Small intestine (tissue), 7 donors: ENCODE measurements at regions not wholly inside any gene's neighbourhood (a gene's known extent, or its start where the extent isn't known, plus 50 kb on each side); places are given as distances from the start of the nearest gene placed in this dataset.

ENCODE experiments used
- DNase-seq, 2 donors: peaks; one replicate each; pipeline versions ENCODE4 v3.0.0 to v3.0.0-alpha.2; 2013
- FAIRE-seq: peaks from 2 replicates; lab custom pipeline; 2012; peaks lifted over from hg19 to GRCh38; lab: Jason Lieb, UNC
- H3K27ac ChIP-seq, 3 donors: one replicate each; pipeline ENCODE4 v1.5.1; 2013; ENCODE audit warnings: low read length in 2 of 3, mild to moderate bottlenecking in 2 of 3, control low read depth in 1 of 3, inconsistent platforms in 1 of 3, low read depth in 1 of 3, moderate library complexity in 1 of 3
- H3K27me3 ChIP-seq, 3 donors: one replicate each; pipeline ENCODE4 v1.6.1; 2013; ENCODE audit warnings: low read length in 3 of 3, inconsistent platforms in 1 of 3; ENCODE audit not compliant: control insufficient read depth in 3 of 3, insufficient read depth in 3 of 3
- H3K36me3 ChIP-seq, 3 donors: one replicate each; pipeline ENCODE4 v1.6.1; 2013; ENCODE audit warnings: low read length in 3 of 3, inconsistent platforms in 1 of 3, low read depth in 1 of 3, mild to moderate bottlenecking in 1 of 3, moderate library complexity in 1 of 3; ENCODE audit not compliant: control insufficient read depth in 3 of 3, insufficient read depth in 2 of 3
- H3K4me1 ChIP-seq, 3 donors: one replicate each; pipeline ENCODE4 v1.6.1; 2013; ENCODE audit warnings: low read length in 2 of 3, inconsistent platforms in 1 of 3, low read depth in 1 of 3, mild to moderate bottlenecking in 1 of 3, moderate library complexity in 1 of 3; ENCODE audit not compliant: control insufficient read depth in 3 of 3, insufficient read depth in 2 of 3
- H3K4me3 ChIP-seq, 3 donors: one replicate each; pipeline ENCODE4 v1.5.1; 2013; ENCODE audit warnings: low read length in 3 of 3, control low read depth in 1 of 3, inconsistent platforms in 1 of 3, low read depth in 1 of 3, mild to moderate bottlenecking in 1 of 3, moderate library complexity in 1 of 3
- H3K9me3 ChIP-seq, 2 donors: one replicate each; pipeline ENCODE4 v1.6.1; 2013; ENCODE audit warnings: low read depth in 1 of 2, low read length in 1 of 2; ENCODE audit not compliant: control insufficient read depth in 2 of 2, insufficient read depth in 1 of 2
- WGBS, 3 donors: extraction: QIAGEN DNeasy Blood & Tissue Kit; methylation state at CpG; one replicate each; pipeline ENCODE4 v1.1.7; 2013; 5-methylcytosine and 5-hydroxymethylcytosine counted together
- donor health status: healthy with polysubstance abuse.
- donor health status: control.
- donor health status: control.
- donor health status: Bipolar disorder and iron deficiency.
- donor health status: healthy.

DNA sequence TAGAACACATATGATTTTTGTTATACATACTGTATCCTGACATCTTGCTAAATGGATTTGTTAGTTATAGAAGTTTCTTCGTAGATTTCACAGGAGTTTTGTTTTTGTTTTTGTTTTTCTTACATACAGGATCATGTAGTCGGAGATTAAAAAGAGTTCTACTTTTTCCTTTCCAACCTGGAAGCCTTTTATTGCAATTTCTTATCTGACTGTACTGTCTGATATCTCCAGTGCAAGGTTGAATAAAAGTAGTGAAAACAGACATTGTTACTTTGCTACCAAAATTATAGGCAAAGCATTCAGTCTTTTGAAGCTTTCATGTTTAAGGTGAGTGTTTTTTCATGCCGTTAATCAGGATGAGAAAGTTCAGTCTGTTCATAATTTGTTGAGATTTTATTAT is 117.4 kb upstream of the PRSS3 start:
- peaks cover 0 to 20% (median 0%) of the 10 kb centered on the region in 3 donors for H3K27me3 ChIP-seq
- peaks cover 0 to 2% of the 10 kb centered on the region in 2 donors for H3K9me3 ChIP-seq
- no peak overlapping the region for H3K4me3 ChIP-seq
- no peaks in the 10 kb centered on the region for H3K4me1 ChIP-seq
- FAIRE-seq (no peak), DNase-seq (no peak)
- H3K27ac ChIP-seq = no peak overlapping the region
- H3K36me3 ChIP-seq = no peaks in the 10 kb centered on the region
- 56 to 88% (median 70%) methylated on average over 3 of the region's 3 CpGs for WGBS, 3 donors

DNA sequence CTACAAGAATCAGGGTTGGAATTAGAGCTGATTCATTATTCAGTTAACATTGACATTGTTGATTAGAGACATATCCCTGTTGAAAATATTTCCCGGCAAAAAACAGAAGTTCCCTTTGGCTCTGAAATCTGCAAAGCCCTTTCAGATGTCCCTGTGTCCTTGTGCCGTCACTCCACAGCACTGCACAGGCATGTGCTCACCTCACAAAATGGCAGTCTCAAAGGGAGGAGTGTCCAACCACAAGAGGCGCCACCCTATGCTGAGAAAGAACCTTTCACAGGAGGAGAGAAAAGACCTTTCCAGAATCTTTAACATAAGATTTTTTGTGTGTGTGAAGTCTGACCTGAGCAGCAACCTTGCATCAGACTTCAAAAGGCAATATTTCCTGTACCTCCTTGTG is 112.8 kb upstream of the PRSS3 start:
- no peak for FAIRE-seq
- H3K27me3 ChIP-seq = peaks cover 0 to 9% (median 3%) of the 10 kb centered on the region in 3 donors
- 83 to 92% (median 87%) methylated on average over 3 of the region's 3 CpGs for WGBS, 3 donors
- no peaks in the 10 kb centered on the region for H3K9me3 ChIP-seq
- no peaks in the 10 kb centered on the region for H3K36me3 ChIP-seq
- H3K4me1 ChIP-seq = no peaks in the 10 kb centered on the region
- no peak overlapping the region for H3K4me3 ChIP-seq
- H3K27ac ChIP-seq = no peak overlapping the region
- no peak for DNase-seq

DNA sequence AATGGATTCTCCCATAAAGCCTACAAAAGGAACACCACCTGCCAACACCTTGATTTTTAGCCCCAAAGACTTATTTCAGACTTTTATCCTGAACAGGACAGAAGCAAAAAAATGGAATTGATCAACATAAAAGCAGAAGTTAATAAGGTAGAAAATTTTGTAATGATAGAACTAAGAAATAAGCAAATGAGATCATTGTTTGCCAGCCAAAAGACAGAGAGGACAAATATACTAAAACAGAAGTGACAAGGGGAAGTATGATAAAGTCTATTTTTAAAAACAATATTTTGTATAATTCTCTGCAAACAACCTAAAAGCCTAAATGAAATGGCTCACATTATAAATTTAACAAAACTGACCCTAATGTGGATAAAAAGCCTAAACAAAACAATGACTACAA is 110.5 kb upstream of the PRSS3 start:
- DNase-seq (no peak), FAIRE-seq (no peak)
- H3K4me1 ChIP-seq = no peaks in the 10 kb centered on the region
- H3K27ac ChIP-seq = no peak overlapping the region
- no peaks in the 10 kb centered on the region for H3K36me3 ChIP-seq
- peaks cover 0 to 13% (median 3%) of the 10 kb centered on the region in 3 donors for H3K27me3 ChIP-seq
- no peak overlapping the region for H3K4me3 ChIP-seq
- H3K9me3 ChIP-seq = no peaks in the 10 kb centered on the region

DNA sequence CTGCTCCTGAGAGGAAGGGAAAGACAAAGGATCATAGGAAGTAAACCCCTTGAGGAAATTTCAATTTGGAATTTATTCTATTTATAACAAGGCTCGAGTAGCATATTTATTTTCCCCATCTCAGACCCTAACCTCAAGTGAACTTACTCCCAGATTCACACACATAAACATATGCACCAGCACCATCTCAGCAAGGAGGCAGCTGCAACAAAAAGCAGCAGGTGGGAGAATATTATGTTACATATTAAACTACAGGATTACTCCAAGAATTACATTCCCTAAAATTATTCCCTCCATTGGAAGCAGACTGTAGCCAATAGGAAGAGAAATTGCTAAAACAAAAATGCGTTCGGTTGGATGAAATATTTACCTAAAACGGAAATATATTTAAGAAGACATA is 108.4 kb upstream of the PRSS3 start:
- DNase-seq (no peak), FAIRE-seq (no peak)
- peaks cover 0 to 10% (median 3%) of the 10 kb centered on the region in 3 donors for H3K27me3 ChIP-seq
- no peaks in the 10 kb centered on the region for H3K4me1 ChIP-seq
- no peaks in the 10 kb centered on the region for H3K36me3 ChIP-seq
- no peak overlapping the region for H3K27ac ChIP-seq
- 68 to 83% (median 77%) methylated on average over 4 of the region's 4 CpGs for whole genome bisulfite sequencing, 3 donors
- H3K9me3 ChIP-seq = no peaks in the 10 kb centered on the region
- no peak overlapping the region for H3K4me3 ChIP-seq

DNA sequence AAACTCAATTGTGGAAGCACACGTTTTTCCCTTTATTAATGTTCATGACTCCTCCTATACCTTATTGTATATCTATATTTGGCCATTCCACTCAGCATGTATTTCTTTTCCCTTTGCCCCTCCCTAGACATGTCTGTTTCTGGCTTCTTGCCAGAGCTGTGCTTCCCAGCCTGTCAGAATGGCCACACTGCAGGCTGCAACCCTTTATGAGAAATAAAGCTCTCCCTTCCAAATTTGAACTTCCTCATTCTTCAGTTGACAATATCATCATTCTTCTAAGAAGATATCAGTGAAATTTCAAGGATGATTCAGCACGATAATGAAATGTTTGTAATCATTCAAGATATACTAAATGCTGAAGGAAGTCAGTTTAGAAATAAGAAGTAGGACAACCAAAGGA is 107.6 kb upstream of the PRSS3 start:
- no peak overlapping the region for H3K4me3 ChIP-seq
- no peaks in the 10 kb centered on the region for H3K9me3 ChIP-seq
- WGBS, 3 donors = 14 to 22% (median 18%) methylated on average over 2 of the region's 2 CpGs
- FAIRE-seq (no peak), DNase-seq (no peak)
- H3K36me3 ChIP-seq = no peaks in the 10 kb centered on the region
- no peak overlapping the region for H3K27ac ChIP-seq
- peaks cover 0 to 10% (median 3%) of the 10 kb centered on the region in 3 donors for H3K27me3 ChIP-seq
- H3K4me1 ChIP-seq = no peaks in the 10 kb centered on the region

DNA sequence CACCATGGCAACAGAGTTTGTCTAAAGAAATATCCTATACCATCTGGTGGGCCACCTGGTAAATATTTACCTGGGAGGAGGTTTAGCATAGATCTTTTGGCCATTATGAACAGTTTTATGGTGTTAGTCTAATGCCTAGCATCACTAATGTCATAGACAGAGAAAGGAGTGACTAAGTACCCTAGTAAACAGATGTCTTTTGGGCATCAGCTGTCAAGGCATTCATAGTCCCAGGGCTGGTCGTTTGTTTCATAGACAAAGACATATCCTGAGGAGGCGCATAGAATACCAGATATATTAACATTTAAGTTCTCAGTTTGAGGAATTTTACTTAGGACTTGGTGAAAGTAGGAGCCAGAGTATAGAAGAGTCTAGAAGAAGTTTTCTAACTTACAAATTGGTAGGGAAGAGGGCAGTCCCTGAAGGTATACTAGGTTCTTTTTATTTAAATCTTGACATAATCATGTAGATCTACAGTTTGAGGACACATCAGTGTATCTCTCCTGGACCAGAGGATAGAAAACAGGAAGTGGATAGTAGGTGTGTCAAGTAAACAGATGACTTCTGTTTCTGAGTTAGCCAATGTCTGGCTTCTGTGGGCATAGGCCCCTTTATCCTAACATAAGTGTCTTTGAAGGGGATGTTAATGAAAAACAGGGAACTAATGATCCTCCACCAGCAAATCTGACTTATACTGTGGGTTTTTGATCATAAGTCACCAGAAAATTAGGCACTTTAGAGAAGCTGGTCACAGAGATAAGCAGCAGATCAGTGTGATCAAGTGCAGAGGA is 105.0 kb upstream of the PRSS3 start:
- Histone ChIP-seq H3K4me3 (no peak overlapping the region), H3K27ac (no peak overlapping the region), H3K36me3 (no peaks in the 10 kb centered on the region), H3K4me1 (no peaks in the 10 kb centered on the region), H3K9me3 (no peaks in the 10 kb centered on the region), H3K27me3 (peaks cover 0 to 7% (median 3%) of the 10 kb centered on the region in 3 donors)
- no peak for FAIRE-seq
- 60 to 69% (median 64%) methylated on average over 2 of the region's 2 CpGs for WGBS, 3 donors
- no peak for DNase-seq

DNA sequence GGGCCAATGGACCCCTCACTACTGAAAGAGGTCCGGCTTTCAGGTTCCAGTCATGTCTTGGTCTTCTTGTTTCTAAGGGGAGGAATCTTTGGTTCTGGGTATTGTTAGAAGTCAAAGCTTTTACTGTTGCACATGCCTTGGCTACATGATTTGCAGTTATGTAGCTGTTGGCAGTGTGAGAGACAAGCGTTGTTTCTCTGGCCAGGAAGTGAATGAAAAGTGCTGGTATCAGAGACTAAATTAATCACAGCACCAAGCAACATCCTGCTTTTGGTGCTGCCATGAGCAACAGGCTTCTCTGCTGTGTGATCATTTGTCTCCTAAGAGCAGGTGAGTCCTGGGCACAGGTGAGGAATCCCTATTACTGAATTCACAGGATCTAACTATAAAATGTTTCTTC is 100.1 kb upstream of the PRSS3 start:
- no peak overlapping the region for H3K27ac ChIP-seq
- 85 to 87% (median 87%) methylated on average over 2 of the region's 2 CpGs for WGBS, 3 donors
- FAIRE-seq (no peak), DNase-seq (no peak)
- H3K4me3 ChIP-seq = no peak overlapping the region
- peaks cover 0 to 3% (median 0%) of the 10 kb centered on the region in 3 donors for H3K27me3 ChIP-seq
- H3K4me1 ChIP-seq = no peaks in the 10 kb centered on the region
- H3K9me3 ChIP-seq = no peaks in the 10 kb centered on the region
- H3K36me3 ChIP-seq = no peaks in the 10 kb centered on the region

DNA sequence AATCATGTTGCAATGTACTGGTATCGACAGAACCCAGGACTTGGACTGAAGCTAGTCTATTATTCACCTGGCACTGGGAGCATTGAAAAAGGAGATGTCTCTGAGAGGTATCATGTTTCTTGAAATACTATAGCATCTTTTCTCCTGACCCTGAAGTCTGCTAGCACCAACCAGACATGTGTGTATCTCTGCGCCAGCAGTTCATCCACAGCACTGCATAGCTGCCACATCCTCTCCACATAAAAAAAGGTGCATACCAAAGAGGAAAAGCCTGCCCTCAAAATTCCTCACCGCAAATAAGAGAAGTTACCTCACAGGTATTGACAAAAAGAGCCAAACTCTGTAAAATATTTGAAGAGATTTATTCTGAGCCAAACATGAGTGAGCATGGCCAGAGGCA is 99.5 kb upstream of the PRSS3 start:
- no peak for FAIRE-seq
- Histone ChIP-seq H3K9me3 (no peaks in the 10 kb centered on the region), H3K4me1 (no peaks in the 10 kb centered on the region), H3K4me3 (no peak overlapping the region), H3K36me3 (no peaks in the 10 kb centered on the region), H3K27ac (no peak overlapping the region), H3K27me3 (peaks cover 0 to 3% (median 0%) of the 10 kb centered on the region in 3 donors)
- WGBS, 3 donors = 93 to 94% (median 93%) methylated on average over 3 of the region's 3 CpGs
- no peak for DNase-seq

DNA sequence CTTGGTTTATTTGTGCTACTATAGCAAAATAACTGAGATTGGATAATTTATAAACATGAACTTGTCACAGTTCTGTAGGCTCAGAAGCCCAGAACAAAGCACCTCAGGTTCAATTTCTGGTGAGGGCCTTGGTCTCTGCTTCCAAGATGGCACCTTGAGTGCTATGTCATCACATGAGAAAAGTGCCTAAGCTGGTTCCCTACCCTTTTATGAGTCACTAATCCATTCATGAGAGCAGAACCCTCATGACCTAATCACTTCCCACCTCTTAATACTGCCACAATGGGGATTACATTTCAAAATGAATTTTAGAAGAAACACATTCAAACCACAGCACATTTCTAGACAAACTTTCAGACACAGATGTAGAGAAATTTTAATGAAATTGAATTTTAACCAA is 98.2 kb upstream of the PRSS3 start:
- Histone ChIP-seq H3K27ac (no peak overlapping the region), H3K36me3 (no peaks in the 10 kb centered on the region), H3K27me3 (peaks cover 0 to 3% (median 0%) of the 10 kb centered on the region in 3 donors), H3K4me1 (no peaks in the 10 kb centered on the region), H3K9me3 (no peaks in the 10 kb centered on the region), H3K4me3 (no peak overlapping the region)
- no peak for DNase-seq
- no peak for FAIRE-seq
